Stomach (tissue), 8 donors: ENCODE measurements at regions not wholly inside any gene's neighbourhood (a gene's known extent, or its start where the extent isn't known, plus 50 kb on each side); places are given as distances from the start of the nearest gene placed in this dataset.
A peak's percentile ranks its signal among the peaks of the same experiment; 100 is the strongest.
"Not testable (repeated sequence)": the region's sequence is repeated elsewhere in the genome, so short reads cannot be mapped to it uniquely, and the experiment has no call there.

ENCODE experiments used
- DNase-seq, 2 donors: peaks; one replicate each; pipeline versions ENCODE4 v3.0.0 to v3.0.0-alpha.2; 2013 to 2019
- H3K27ac ChIP-seq, 5 donors: fragments of 200-600 bp in 4 of 5; sonication (generic) in 4 of 5; one replicate each; pipeline ENCODE4 v1.5.1; 2013 to 2019; ENCODE audit warnings: mild to moderate bottlenecking in 1 of 5, moderate library complexity in 1 of 5
- H3K27me3 ChIP-seq, 3 donors: fragments of 200-600 bp; sonication (generic); one replicate each; pipeline ENCODE4 v1.5.1; 2017 to 2019; ENCODE audit warnings: mixed run types in 1 of 3
- H3K36me3 ChIP-seq, 4 donors: fragments of 200-600 bp; sonication (generic); 1 replicate in 3 of 4; 2 replicates in 1 of 4; pipeline ENCODE4 v1.5.1; 2016 to 2019
- H3K4me1 ChIP-seq, 4 donors: fragments of 200-600 bp; sonication (generic); one replicate each; pipeline ENCODE4 v1.5.1; 2016 to 2019
- H3K4me3 ChIP-seq, 4 donors: fragments of 200-600 bp; sonication (generic) in 3 of 4; one replicate each; pipeline ENCODE4 v1.5.1; 2016 to 2019; ENCODE audit warnings: mild to moderate bottlenecking in 1 of 4
- H3K9me3 ChIP-seq, 4 donors: fragments of 200-600 bp; sonication (generic); one replicate each; pipeline ENCODE4 v1.5.1; 2016 to 2019
- CTCF ChIP-seq, 7 experiments: fragments of 450-650 bp in 4 of 7; fragments of 200-600 bp in 3 of 7; sonication (generic) in 3 of 7; IDR thresholded peaks; one replicate each; pipeline ENCODE4 v1.5.1; 2016 to 2019; ENCODE audit warnings: antibody characterized with exemption in 7 of 7, control low read depth in 2 of 7, mild to moderate bottlenecking in 1 of 7
- EP300 ChIP-seq: sonication (generic); formaldehyde crosslinking; IDR thresholded peaks from one replicate; pipeline ENCODE4 v1.6.1; 2017; ENCODE audit warnings: antibody characterized with exemption
- POLR2A ChIP-seq, 4 donors: fragments of 450-650 bp; IDR thresholded peaks; one replicate each; pipeline ENCODE4 v1.6.1; 2016; ENCODE audit warnings: antibody characterized with exemption in 4 of 4, control low read depth in 2 of 4, mild to moderate bottlenecking in 1 of 4, moderate library complexity in 1 of 4
- POLR2AphosphoS5 ChIP-seq, 3 donors: sonication (generic); formaldehyde crosslinking; IDR thresholded peaks; one replicate each; pipeline ENCODE4 v1.6.1; 2016; ENCODE audit warnings: antibody characterized with exemption in 3 of 3
- WGBS, 5 donors: extraction: QIAGEN DNeasy Blood & Tissue Kit in 3 of 5; methylation state at CpG; one replicate each; pipeline versions ENCODE4 v1.1.5 to v1.1.7; 2013 to 2018; 5-methylcytosine and 5-hydroxymethylcytosine counted together
- intact Hi-C: fragments of 100-400 bp; cut with DNase I; formaldehyde crosslinking; loops from one replicate; pipeline ENCODE4 v1.15.1; 2023; ENCODE audit warnings: low total_unique reads
- donor health status: healthy with polysubstance abuse.
- donor health status: Bipolar disorder and iron deficiency.
- donor health status: healthy.

GRCh38 chr11:87767615-87768014 lies 407.6 kb downstream of the RAB38 start:
- TF ChIP-seq CTCF (IDR thresholded peaks at IDR 0.05) (no peak), POLR2AphosphoS5 (IDR thresholded peaks at IDR 0.05) (no peak), EP300 (no peak), POLR2A (IDR thresholded peaks at IDR 0.05) (no peak)
- H3K4me3 ChIP-seq = no peak overlapping the region
- WGBS, 5 donors = 82 to 93% (median 89%) methylated on average over 4 of the region's 4 CpGs
- H3K27ac ChIP-seq = no peak overlapping the region
- H3K36me3 ChIP-seq = no peaks in the 10 kb centered on the region
- intact Hi-C loops = no loop called here
- DNase-seq = no peak
- no peaks in the 10 kb centered on the region for H3K9me3 ChIP-seq
- no peaks in the 10 kb centered on the region for H3K27me3 ChIP-seq
- H3K4me1 ChIP-seq = no peaks in the 10 kb centered on the region

GRCh38 chr11:87764075-87764474 lies 411.2 kb downstream of the RAB38 start:
- DNase-seq = peak; percentile 12 to 31
- H3K4me1 ChIP-seq, H3K4me3 ChIP-seq, H3K36me3 ChIP-seq, H3K27ac ChIP-seq, H3K27me3 ChIP-seq, intact Hi-C loops, H3K9me3 ChIP-seq: not testable (repeated sequence)
- WGBS, 5 donors = 22 to 60% (median 37%) methylated on average over 9 of the region's 9 CpGs

DNA sequence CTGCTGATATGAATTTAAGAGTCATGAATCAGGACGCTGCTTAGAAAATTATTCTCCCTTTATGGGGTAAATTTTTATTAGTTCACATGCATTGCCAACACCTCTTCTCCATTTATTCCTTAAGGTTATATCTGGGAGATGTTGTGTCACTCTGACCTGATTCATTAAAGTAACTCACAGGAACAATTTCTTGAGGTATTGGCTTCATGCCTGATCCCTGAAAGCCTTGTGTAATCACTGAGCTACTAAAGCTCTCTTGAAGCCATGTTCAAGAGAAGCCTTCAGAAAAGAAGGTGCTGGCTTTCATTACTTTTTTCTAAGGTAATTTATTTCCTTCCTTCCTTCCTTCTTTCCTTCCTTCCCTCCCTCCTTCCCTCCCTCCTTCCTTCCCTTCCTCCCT lies 420.6 kb downstream of the RAB38 start:
- Histone ChIP-seq H3K4me3 (no peak overlapping the region), H3K27ac (no peak overlapping the region), H3K27me3 (no peaks in the 10 kb centered on the region), H3K9me3 (no peaks in the 10 kb centered on the region), H3K4me1 (no peaks in the 10 kb centered on the region), H3K36me3 (no peaks in the 10 kb centered on the region)
- DNase-seq = no peak
- TF ChIP-seq POLR2AphosphoS5 (IDR thresholded peaks at IDR 0.05) (no peak), EP300 (no peak), POLR2A (IDR thresholded peaks at IDR 0.05) (no peak), CTCF (IDR thresholded peaks at IDR 0.05) (no peak)
- intact Hi-C loops = no loop called here
- 82 to 89% (median 86%) methylated on average over 1 of the region's 1 CpG for WGBS, 5 donors

DNA sequence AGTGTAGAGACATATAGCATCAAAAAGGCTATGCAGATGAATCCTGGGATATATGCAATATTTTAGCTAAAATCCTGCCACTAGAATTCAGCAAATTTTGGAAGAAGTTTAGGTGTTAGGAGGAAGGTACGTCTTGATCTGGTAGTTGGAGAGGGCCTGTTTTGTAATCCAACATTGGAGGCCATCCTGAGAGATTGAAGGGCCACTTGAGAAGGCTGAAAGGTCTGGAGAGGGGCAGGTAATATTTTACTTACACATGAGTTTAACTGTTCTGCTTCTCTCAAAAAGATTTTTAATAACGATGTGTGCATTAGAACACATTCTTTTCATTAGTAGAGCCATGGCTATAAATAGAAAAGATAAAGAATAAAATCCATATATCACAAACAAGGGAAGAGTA lies 422.1 kb downstream of the RAB38 start:
- Histone ChIP-seq H3K36me3 (no peaks in the 10 kb centered on the region), H3K4me3 (no peak overlapping the region), H3K4me1 (no peaks in the 10 kb centered on the region), H3K27me3 (no peaks in the 10 kb centered on the region), H3K9me3 (no peaks in the 10 kb centered on the region), H3K27ac (no peak overlapping the region)
- 81 to 96% (median 83%) methylated on average over 2 of the region's 2 CpGs for WGBS, 5 donors
- no peak for TF ChIP-seq POLR2AphosphoS5 (IDR thresholded peaks at IDR 0.05)
- TF ChIP-seq CTCF (IDR thresholded peaks at IDR 0.05) = no peak
- no peak for TF ChIP-seq EP300
- no peak for TF ChIP-seq POLR2A (IDR thresholded peaks at IDR 0.05)
- intact Hi-C loops = no loop called here
- DNase-seq = no peak

DNA sequence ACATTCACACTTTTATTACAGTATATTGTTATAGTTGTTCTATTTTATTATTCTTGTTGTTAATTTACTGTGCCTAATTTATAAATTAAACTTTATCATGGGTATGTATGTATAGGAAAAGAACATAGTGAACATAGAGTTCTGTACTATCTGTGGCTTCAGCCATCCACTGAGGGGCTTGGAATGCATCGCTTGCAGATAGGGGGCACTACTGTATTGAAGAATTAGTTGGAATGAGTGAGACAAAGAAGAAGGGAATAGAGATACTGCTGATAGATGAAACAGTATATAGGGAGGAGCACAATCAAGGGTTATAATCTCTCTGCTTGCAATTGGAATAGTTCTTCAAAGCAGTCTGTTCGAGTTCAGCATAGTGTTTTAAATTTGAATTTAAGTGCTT lies 432.2 kb downstream of the RAB38 start:
- intact Hi-C loops = no loop called here
- Histone ChIP-seq H3K4me1 (peaks cover 0 to 14% (median 0%) of the 10 kb centered on the region in 4 donors), H3K27ac (no peak overlapping the region), H3K9me3 (no peaks in the 10 kb centered on the region), H3K36me3 (no peaks in the 10 kb centered on the region), H3K27me3 (no peaks in the 10 kb centered on the region), H3K4me3 (no peak overlapping the region)
- 48 to 61% (median 57%) methylated on average over 2 of the region's 2 CpGs for WGBS, 5 donors
- no peak for TF ChIP-seq EP300
- TF ChIP-seq CTCF (IDR thresholded peaks at IDR 0.05) = no peak
- no peak for TF ChIP-seq POLR2AphosphoS5 (IDR thresholded peaks at IDR 0.05)
- TF ChIP-seq POLR2A (IDR thresholded peaks at IDR 0.05) = no peak
- DNase-seq = no peak
